ENCODE measurements at regions not wholly inside any gene's neighbourhood (a gene's known extent, or its start where the extent isn't known, plus 50 kb on each side); places are given as distances from the start of the nearest gene placed in this dataset.

- Histone ChIP-seq H3K27me3 (peaks cover 25% of the 10 kb centered on the region), H3K4me3 (no peak overlapping the region), H3K36me3 (no peaks in the 10 kb centered on the region), H3K4me1 (no peaks in the 10 kb centered on the region), H3K27ac (no peak overlapping the region), H3K9me3 (no peaks in the 10 kb centered on the region)
- WGBS, 2 donors (ENCODE audit: low coverage in 1 of 2), result 45 to 63% methylated on average over 4 of the region's 4 CpGs
- ATAC-seq, result no peak
- TF ChIP-seq POLR2AphosphoS5 (IDR thresholded peaks at IDR 0.05), result no peak
- TF ChIP-seq POLR2A (IDR thresholded peaks at IDR 0.05), result no peak
- TF ChIP-seq CTCF (IDR thresholded peaks at IDR 0.05), result no peak
- TF ChIP-seq EP300 (IDR thresholded peaks at IDR 0.05), result no peak
These were observed 466.2 kb downstream of the TSHZ3 start for GRCh38 chr19:30883071-30883470.

- no peaks in the 10 kb centered on the region for H3K9me3 ChIP-seq
- WGBS, 2 donors (ENCODE audit: low coverage in 1 of 2), result 22 to 62% methylated on average over 3 to 4 of the region's 7 CpGs
- no peak overlapping the region for H3K27ac ChIP-seq
- peaks cover 25% of the 10 kb centered on the region for H3K27me3 ChIP-seq
- H3K4me1 ChIP-seq, result no peaks in the 10 kb centered on the region
- H3K36me3 ChIP-seq, result no peaks in the 10 kb centered on the region
- TF ChIP-seq EP300 (IDR thresholded peaks at IDR 0.05) (no peak), CTCF (IDR thresholded peaks at IDR 0.05) (no peak), POLR2AphosphoS5 (IDR thresholded peaks at IDR 0.05) (no peak), POLR2A (IDR thresholded peaks at IDR 0.05) (no peak)
- H3K4me3 ChIP-seq, result no peak overlapping the region
- no peak for ATAC-seq
These were observed 466.7 kb downstream of the TSHZ3 start for GRCh38 chr19:30882411-30883005.

- no peak for ATAC-seq
- no peaks in the 10 kb centered on the region for H3K9me3 ChIP-seq
- no peak for TF ChIP-seq CTCF (IDR thresholded peaks at IDR 0.05)
- peaks cover 25% of the 10 kb centered on the region for H3K27me3 ChIP-seq
- H3K4me3 ChIP-seq, result no peak overlapping the region
- no peaks in the 10 kb centered on the region for H3K36me3 ChIP-seq
- no peaks in the 10 kb centered on the region for H3K4me1 ChIP-seq
- WGBS, 2 donors (ENCODE audit: low coverage in 1 of 2), result 72% methylated on average over 2 of the region's 2 CpGs; no CpG with 5 or more reads in 1 of the 2 donors
- no peak overlapping the region for H3K27ac ChIP-seq
These were observed 467.3 kb downstream of the TSHZ3 start for GRCh38 chr19:30881930-30882329.

- H3K27me3 ChIP-seq, result peaks cover 25% of the 10 kb centered on the region
- H3K27ac ChIP-seq, result no peak overlapping the region
- H3K4me1 ChIP-seq, result no peaks in the 10 kb centered on the region
- H3K36me3 ChIP-seq, result no peaks in the 10 kb centered on the region
- no peak overlapping the region for H3K4me3 ChIP-seq
- ATAC-seq, result no peak
- 71 to 83% methylated on average over 5 to 7 of the region's 7 CpGs for whole genome bisulfite sequencing, 2 donors (ENCODE audit: low coverage in 1 of 2)
- TF ChIP-seq POLR2A (IDR thresholded peaks at IDR 0.05) (no peak), EP300 (IDR thresholded peaks at IDR 0.05) (no peak), POLR2AphosphoS5 (IDR thresholded peaks at IDR 0.05) (no peak), CTCF (IDR thresholded peaks at IDR 0.05) (no peak)
- no peaks in the 10 kb centered on the region for H3K9me3 ChIP-seq
These were observed 468.0 kb downstream of the TSHZ3 start for GRCh38 chr19:30881281-30881680.

- peaks cover 23% of the 10 kb centered on the region for H3K27me3 ChIP-seq
- ATAC-seq, result no peak
- H3K4me3 ChIP-seq, result no peak overlapping the region
- H3K27ac ChIP-seq, result no peak overlapping the region
- H3K4me1 ChIP-seq, result no peaks in the 10 kb centered on the region
- WGBS, 2 donors (ENCODE audit: low coverage in 1 of 2), result 55 to 81% methylated on average over 2 to 3 of the region's 4 CpGs
- TF ChIP-seq POLR2AphosphoS5 (IDR thresholded peaks at IDR 0.05) (no peak), EP300 (IDR thresholded peaks at IDR 0.05) (no peak), CTCF (IDR thresholded peaks at IDR 0.05) (no peak), POLR2A (IDR thresholded peaks at IDR 0.05) (no peak)
- no peaks in the 10 kb centered on the region for H3K9me3 ChIP-seq
- H3K36me3 ChIP-seq, result no peaks in the 10 kb centered on the region
These were observed 468.7 kb downstream of the TSHZ3 start for GRCh38 chr19:30880551-30880950.

All from gastroesophageal sphincter (tissue), 4 donors.